ENCODE measurements at regions not wholly inside any gene's neighbourhood (a gene's known extent, or its start where the extent isn't known, plus 50 kb on each side); places are given as distances from the start of the nearest gene placed in this dataset.

GRCh38 chr3:23644099-23644498 is 161.7 kb upstream of the UBE2E1 start:
- TF ChIP-seq ZNF384 (IDR thresholded peaks at IDR 0.05) (no peak), LEF1 (IDR thresholded peaks at IDR 0.05; ENCODE audit: borderline replicate concordance) (no peak), NFRKB (IDR thresholded peaks at IDR 0.05) (no peak), SP1 (IDR thresholded peaks at IDR 0.05) (no peak), L3MBTL2 (conservative IDR thresholded peaks at IDR 0.05) (no peak), TARDBP (IDR thresholded peaks at IDR 0.05) (no peak), PKNOX1 (IDR thresholded peaks at IDR 0.05) (no peak), FOXA1 (IDR thresholded peaks at IDR 0.05) (no peak), ARNT (IDR thresholded peaks at IDR 0.05) (no peak), FOXM1 (IDR thresholded peaks at IDR 0.05; ENCODE audit: borderline replicate concordance) (no peak), SUZ12 (IDR thresholded peaks at IDR 0.05) (no peak), BHLHE40 (IDR thresholded peaks at IDR 0.05; ENCODE audit: borderline replicate concordance) (no peak), HDGF (IDR thresholded peaks at IDR 0.05; ENCODE audit: borderline replicate concordance) (no peak)
- no peak for DNase-seq (ENCODE audit: extremely low spot score)
- POLR2A ChIA-PET: no interaction called here
- CTCF ChIA-PET: no interaction called here

GRCh38 chr3:23644676-23645075 is 161.1 kb upstream of the UBE2E1 start:
- ChIA-PET CTCF (interaction anchor here (0.6 kb wide), 1 partner anchor 212 kb away, joined by 3 read pairs; no protein-coding TSS in a partner anchor), POLR2A (no interaction called here)
- no peak for DNase-seq (ENCODE audit: extremely low spot score)
- TF ChIP-seq ELF4 (IDR thresholded peaks at IDR 0.05): no peak
- TF ChIP-seq TARDBP (IDR thresholded peaks at IDR 0.05): no peak
- TF ChIP-seq ZNF384 (IDR thresholded peaks at IDR 0.05): no peak
- TF ChIP-seq HDGF (IDR thresholded peaks at IDR 0.05; ENCODE audit: borderline replicate concordance): no peak
- no peak for TF ChIP-seq CTBP1 (IDR thresholded peaks at IDR 0.05; ENCODE audit: borderline replicate concordance)

GRCh38 chr3:23645533-23646183 is 160.1 kb upstream of the UBE2E1 start:
- DNase-seq (ENCODE audit: extremely low spot score): no peak
- no peak for TF ChIP-seq TARDBP (IDR thresholded peaks at IDR 0.05)
- no peak for TF ChIP-seq CTBP1 (IDR thresholded peaks at IDR 0.05; ENCODE audit: borderline replicate concordance)
- ChIA-PET POLR2A (no interaction called here), CTCF (no interaction called here)

GRCh38 chr3:23646184-23646920 is 159.4 kb upstream of the UBE2E1 start:
- no peak for DNase-seq (ENCODE audit: extremely low spot score)
- ChIA-PET CTCF (interaction anchor here (0.8 kb wide), 1 partner anchor 65 kb away, joined by 3 read pairs; no protein-coding TSS in a partner anchor), POLR2A (no interaction called here)
- TF ChIP-seq SUZ12 (IDR thresholded peaks at IDR 0.05) (no peak), FOXA1 (IDR thresholded peaks at IDR 0.05) (no peak), FOXM1 (IDR thresholded peaks at IDR 0.05; ENCODE audit: borderline replicate concordance) (no peak), BHLHE40 (IDR thresholded peaks at IDR 0.05; ENCODE audit: borderline replicate concordance) (no peak), ARNT (IDR thresholded peaks at IDR 0.05) (no peak), HDGF (IDR thresholded peaks at IDR 0.05; ENCODE audit: borderline replicate concordance) (no peak), CTBP1 (IDR thresholded peaks at IDR 0.05; ENCODE audit: borderline replicate concordance) (no peak), ZNF384 (IDR thresholded peaks at IDR 0.05) (no peak), FOXK2 (IDR thresholded peaks at IDR 0.05) (no peak), NFRKB (IDR thresholded peaks at IDR 0.05) (no peak), L3MBTL2 (conservative IDR thresholded peaks at IDR 0.05) (no peak), ELF4 (IDR thresholded peaks at IDR 0.05) (no peak), TARDBP (IDR thresholded peaks at IDR 0.05) (no peak), LEF1 (IDR thresholded peaks at IDR 0.05; ENCODE audit: borderline replicate concordance) (no peak), PKNOX1 (IDR thresholded peaks at IDR 0.05) (no peak), SP1 (IDR thresholded peaks at IDR 0.05) (no peak)

- TF ChIP-seq SP1 (IDR thresholded peaks at IDR 0.05): no peak
- ChIA-PET POLR2A (no interaction called here), CTCF (no interaction called here)
- no peak for DNase-seq (ENCODE audit: extremely low spot score)
Observed at GRCh38 chr3:23647706-23648258, 158.0 kb upstream of the UBE2E1 start.

GRCh38 chr3:23648326-23648995 is 157.3 kb upstream of the UBE2E1 start:
- ChIA-PET CTCF (interaction anchor here (1.0 kb wide), 1 partner anchor 113 kb away, joined by 4 read pairs; no protein-coding TSS in a partner anchor), POLR2A (interaction anchor here (0.9 to 1.5 kb wide), 4 partner anchors 11 to 269 kb away, joined by 3 to 5 read pairs (median 3); partner anchors contain the start of genes NKIRAS1 and RPL15)
- no peak for DNase-seq (ENCODE audit: extremely low spot score)
- no peak for TF ChIP-seq ELF4 (IDR thresholded peaks at IDR 0.05)

GRCh38 chr3:23648996-23649395 is 156.8 kb upstream of the UBE2E1 start:
- no peak for DNase-seq (ENCODE audit: extremely low spot score)
- ChIA-PET POLR2A (interaction anchor here (0.7 to 1.5 kb wide), 5 partner anchors 11 to 268 kb away, joined by 3 to 5 read pairs (median 3); partner anchors contain the start of genes NKIRAS1 and RPL15), CTCF (interaction anchor here (1.0 kb wide), 1 partner anchor 113 kb away, joined by 4 read pairs; no protein-coding TSS in a partner anchor)
- TF ChIP-seq PKNOX1 (IDR thresholded peaks at IDR 0.05): no peak
- TF ChIP-seq HDGF (IDR thresholded peaks at IDR 0.05; ENCODE audit: borderline replicate concordance): no peak
- TF ChIP-seq ELF4 (IDR thresholded peaks at IDR 0.05): no peak
- TF ChIP-seq SUZ12 (IDR thresholded peaks at IDR 0.05): no peak
- TF ChIP-seq L3MBTL2 (conservative IDR thresholded peaks at IDR 0.05): no peak
- no peak for TF ChIP-seq FOXA1 (IDR thresholded peaks at IDR 0.05)
- TF ChIP-seq TARDBP (IDR thresholded peaks at IDR 0.05): no peak
- no peak for TF ChIP-seq FOXM1 (IDR thresholded peaks at IDR 0.05; ENCODE audit: borderline replicate concordance)
- no peak for TF ChIP-seq SP1 (IDR thresholded peaks at IDR 0.05)
- no peak for TF ChIP-seq LEF1 (IDR thresholded peaks at IDR 0.05; ENCODE audit: borderline replicate concordance)
- TF ChIP-seq FOXK2 (IDR thresholded peaks at IDR 0.05): no peak
- TF ChIP-seq BHLHE40 (IDR thresholded peaks at IDR 0.05; ENCODE audit: borderline replicate concordance): no peak
- TF ChIP-seq ARNT (IDR thresholded peaks at IDR 0.05): no peak
- TF ChIP-seq NFRKB (IDR thresholded peaks at IDR 0.05): no peak
- no peak for TF ChIP-seq ZNF384 (IDR thresholded peaks at IDR 0.05)
- TF ChIP-seq CTBP1 (IDR thresholded peaks at IDR 0.05; ENCODE audit: borderline replicate concordance): no peak
